ENCODE measurements at regions not wholly inside any gene's neighbourhood (a gene's known extent, or its start where the extent isn't known, plus 50 kb on each side); places are given as distances from the start of the nearest gene placed in this dataset.

- peaks cover 33% of the 10 kb centered on the region for H3K4me1 Mint-ChIP-seq (ENCODE audit: unreplicated experiment)
- H3K36me3 Mint-ChIP-seq, result no peaks in the 10 kb centered on the region
- H3K4me3 Mint-ChIP-seq, result no peak overlapping the region
- no peak for DNase-seq (ENCODE audit: extremely low spot score, unreplicated experiment)
- H3K27ac Mint-ChIP-seq, result no peak overlapping the region
- no peaks in the 10 kb centered on the region for H3K9me3 Mint-ChIP-seq
- TF ChIP-seq CTCF (conservative IDR thresholded peaks at IDR 0.05), result no peak
- no peaks in the 10 kb centered on the region for H3K27me3 Mint-ChIP-seq
These were observed 95.5 kb upstream of the NHSL1 start for GRCh38 chr6:138594758-138595140.

DNA sequence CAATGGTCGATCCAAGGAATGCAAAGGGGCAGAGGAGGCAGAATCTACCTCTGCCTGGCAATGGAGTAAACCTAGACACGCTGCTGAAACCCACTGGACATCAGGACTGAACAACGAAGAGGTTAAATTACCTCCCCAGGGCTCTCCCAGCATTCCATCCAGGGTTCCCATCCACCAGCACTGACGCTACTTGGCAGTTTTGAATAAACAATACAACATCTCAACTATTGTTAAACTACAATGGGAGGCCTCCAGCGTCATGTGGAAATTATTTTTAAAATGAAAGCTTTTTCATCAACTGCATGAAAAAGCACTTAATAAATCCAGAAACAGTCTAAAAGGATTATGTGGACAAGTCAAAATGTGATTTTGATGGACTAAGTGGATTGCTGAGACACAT, 96.8 kb upstream of the NHSL1 start:
- H3K9me3 Mint-ChIP-seq, result no peaks in the 10 kb centered on the region
- no peak for TF ChIP-seq CTCF (conservative IDR thresholded peaks at IDR 0.05)
- no peaks in the 10 kb centered on the region for H3K36me3 Mint-ChIP-seq
- H3K4me1 Mint-ChIP-seq (ENCODE audit: unreplicated experiment), result peaks cover 24% of the 10 kb centered on the region
- no peaks in the 10 kb centered on the region for H3K27me3 Mint-ChIP-seq
- DNase-seq (ENCODE audit: extremely low spot score, unreplicated experiment), result no peak
- no peak overlapping the region for H3K4me3 Mint-ChIP-seq
- no peak overlapping the region for H3K27ac Mint-ChIP-seq

DNA sequence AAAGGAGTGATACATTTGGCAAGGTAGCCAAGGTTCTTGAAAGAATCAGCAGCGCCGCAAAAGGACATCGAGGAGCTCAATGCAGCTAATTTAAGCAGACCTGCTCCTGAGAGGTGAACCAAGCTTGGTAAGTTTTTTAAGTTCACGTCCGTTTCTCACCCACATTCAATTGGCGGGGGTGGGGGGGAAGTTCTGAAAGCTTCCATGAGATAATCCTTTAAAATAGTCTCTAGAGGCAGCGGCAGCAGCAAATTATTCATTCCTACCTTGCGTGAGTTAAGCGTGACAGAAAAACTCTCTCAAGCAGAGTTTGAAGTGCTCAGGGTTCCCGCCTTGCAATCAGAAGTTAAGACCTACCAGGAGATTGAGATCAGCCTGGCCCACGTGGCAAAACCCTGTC, 97.3 kb upstream of the NHSL1 start:
- H3K9me3 Mint-ChIP-seq, result no peaks in the 10 kb centered on the region

DNA sequence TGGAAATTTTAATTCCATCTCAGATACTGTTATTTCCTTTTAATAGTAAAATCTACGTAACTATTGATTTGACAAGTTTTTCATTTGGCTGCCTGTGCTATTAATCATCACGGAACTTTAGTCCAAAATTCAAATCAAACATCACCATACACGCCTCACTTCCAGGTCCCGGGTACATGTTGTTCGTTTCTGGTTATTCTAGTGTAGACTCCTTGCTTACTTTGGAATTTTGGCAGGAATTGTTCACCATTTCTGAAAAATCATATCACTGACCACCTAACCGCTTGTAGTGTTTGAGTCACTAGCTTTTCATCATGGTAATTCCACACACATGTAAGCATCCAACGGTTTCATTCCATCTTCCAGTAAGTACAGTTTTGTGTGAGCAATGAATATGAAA, 98.0 kb upstream of the NHSL1 start:
- no peak for TF ChIP-seq CTCF (conservative IDR thresholded peaks at IDR 0.05)
- H3K27me3 Mint-ChIP-seq, result no peaks in the 10 kb centered on the region
- peaks cover 24% of the 10 kb centered on the region for H3K4me1 Mint-ChIP-seq (ENCODE audit: unreplicated experiment)
- DNase-seq (ENCODE audit: extremely low spot score, unreplicated experiment), result no peak
- H3K36me3 Mint-ChIP-seq, result no peaks in the 10 kb centered on the region
- H3K9me3 Mint-ChIP-seq, result no peaks in the 10 kb centered on the region
- no peak overlapping the region for H3K27ac Mint-ChIP-seq
- no peak overlapping the region for H3K4me3 Mint-ChIP-seq

More for the DNA sequence above, 97.3 kb upstream of the NHSL1 start:
- peaks cover 24% of the 10 kb centered on the region for H3K4me1 Mint-ChIP-seq (ENCODE audit: unreplicated experiment)
- no peak overlapping the region for H3K27ac Mint-ChIP-seq
- TF ChIP-seq CTCF (conservative IDR thresholded peaks at IDR 0.05), result no peak
- H3K27me3 Mint-ChIP-seq, result no peaks in the 10 kb centered on the region
- H3K36me3 Mint-ChIP-seq, result no peaks in the 10 kb centered on the region
- no peak for DNase-seq (ENCODE audit: extremely low spot score, unreplicated experiment)
- no peak overlapping the region for H3K4me3 Mint-ChIP-seq

GRCh38 chr6:138598562-138599173, 99.4 kb upstream of the NHSL1 start:
- TF ChIP-seq CTCF (conservative IDR thresholded peaks at IDR 0.05), result no peak
- Mint-ChIP-seq H3K4me3 (no peak overlapping the region), H3K4me1 (ENCODE audit: unreplicated experiment) (peaks cover 14% of the 10 kb centered on the region), H3K9me3 (no peaks in the 10 kb centered on the region), H3K27ac (no peak overlapping the region), H3K27me3 (no peaks in the 10 kb centered on the region), H3K36me3 (peaks cover 3% of the 10 kb centered on the region)
- DNase-seq (ENCODE audit: extremely low spot score, unreplicated experiment), result no peak

- Mint-ChIP-seq H3K4me1 (ENCODE audit: unreplicated experiment) (peaks cover 5% of the 10 kb centered on the region), H3K27me3 (no peaks in the 10 kb centered on the region), H3K27ac (no peak overlapping the region), H3K9me3 (no peaks in the 10 kb centered on the region), H3K4me3 (no peak overlapping the region), H3K36me3 (peaks cover 4% of the 10 kb centered on the region)
- no peak for TF ChIP-seq CTCF (conservative IDR thresholded peaks at IDR 0.05)
- no peak for DNase-seq (ENCODE audit: extremely low spot score, unreplicated experiment)
These were observed 101.0 kb upstream of the NHSL1 start for GRCh38 chr6:138600261-138600660.

Data from type B pancreatic cell (in vitro differentiated cells).